GM12891 (cell line): ENCODE measurements at regions not wholly inside any gene's neighbourhood (a gene's known extent, or its start where the extent isn't known, plus 50 kb on each side); places are given as distances from the start of the nearest gene placed in this dataset.

Experiments
- PAX5 ChIP-seq: IDR thresholded peaks from 2 replicates; pipeline ENCODE4 v1.6.1; 2011; ENCODE audit warnings: low read length, moderate library complexity, mild to moderate bottlenecking; ENCODE audit not compliant: insufficient read depth, severe bottlenecking
- POLR2A ChIP-seq: IDR thresholded peaks from 2 replicates; pipeline ENCODE4 v1.6.1; 2011; ENCODE audit warnings: low read depth, low read length, control low read depth
- POLR2AphosphoS5 ChIP-seq: IDR thresholded peaks from 2 replicates; pipeline ENCODE4 v1.6.1; 2011; ENCODE audit warnings: low read depth, low read length, control low read depth
- SPI1 ChIP-seq: IDR thresholded peaks from 2 replicates; pipeline ENCODE4 v1.6.1; 2011; ENCODE audit warnings: low read depth, low read length, control low read depth
- TAF1 ChIP-seq: IDR thresholded peaks from 2 replicates; pipeline ENCODE4 v1.6.1; 2011; ENCODE audit warnings: low read depth, low read length, control low read depth

DNA sequence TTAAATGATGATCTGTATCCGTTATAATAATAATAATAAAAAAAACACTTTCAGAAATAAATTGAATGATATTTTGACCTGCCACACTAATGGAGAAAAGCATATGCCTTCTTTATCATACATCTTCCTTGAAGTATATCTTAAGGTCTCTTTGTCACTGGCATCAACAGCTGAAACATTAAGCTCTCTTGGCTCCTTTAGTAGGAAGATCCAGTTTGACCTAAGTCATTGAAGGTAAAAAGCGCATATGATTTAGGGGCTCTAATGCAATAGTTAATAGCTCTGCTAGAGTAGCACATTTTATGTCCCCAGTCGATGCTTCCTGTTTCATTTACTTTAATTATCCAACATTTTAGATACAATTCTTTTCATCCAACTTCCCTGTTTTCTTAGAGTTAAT is 1010.8 kb downstream of the STPG2 start:
- no peak for TF ChIP-seq POLR2A
- no peak for TF ChIP-seq TAF1
- no peak for TF ChIP-seq POLR2AphosphoS5
- TF ChIP-seq PAX5, result no peak
- TF ChIP-seq SPI1, result no peak
